ENCODE measurements at regions not wholly inside any gene's neighbourhood (a gene's known extent, or its start where the extent isn't known, plus 50 kb on each side); places are given as distances from the start of the nearest gene placed in this dataset.

DNA sequence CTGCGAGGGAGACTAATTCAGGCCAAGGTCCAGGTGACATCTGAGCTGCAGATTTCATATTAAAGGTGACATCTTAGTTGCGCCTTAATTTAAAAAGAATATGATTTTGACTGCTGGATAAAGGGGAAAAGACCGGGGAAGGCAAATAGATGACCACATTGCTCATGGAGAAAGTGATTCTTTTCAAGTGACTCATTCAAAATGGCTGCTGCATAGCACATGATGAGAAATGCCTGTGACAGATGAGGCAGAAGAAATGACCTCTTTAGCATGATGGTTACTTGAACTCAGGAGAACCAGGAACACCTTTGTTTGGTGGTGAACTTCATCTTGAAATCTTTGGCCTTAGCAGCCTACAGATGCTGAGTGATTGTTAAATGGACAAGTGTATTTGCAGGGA is 385.8 kb upstream of the TRIB2 start:
- no peaks in the 10 kb centered on the region for H3K4me1 ChIP-seq
- no peaks in the 10 kb centered on the region for H3K36me3 ChIP-seq (replicated peaks in 1 of 2; ENCODE audit: insufficient read depth in 1 of 2, low read depth in 2 of 2)
- DNase-seq (no peak), ATAC-seq (no peak)
- no peaks in the 10 kb centered on the region for H3K27me3 ChIP-seq
- no peak overlapping the region for H3K4me3 ChIP-seq
- 83 to 92% methylated on average over 3 of the region's 3 CpGs for WGBS, 2 donors
- no peak overlapping the region for H3K27ac ChIP-seq
- TF ChIP-seq, protein P1, sequence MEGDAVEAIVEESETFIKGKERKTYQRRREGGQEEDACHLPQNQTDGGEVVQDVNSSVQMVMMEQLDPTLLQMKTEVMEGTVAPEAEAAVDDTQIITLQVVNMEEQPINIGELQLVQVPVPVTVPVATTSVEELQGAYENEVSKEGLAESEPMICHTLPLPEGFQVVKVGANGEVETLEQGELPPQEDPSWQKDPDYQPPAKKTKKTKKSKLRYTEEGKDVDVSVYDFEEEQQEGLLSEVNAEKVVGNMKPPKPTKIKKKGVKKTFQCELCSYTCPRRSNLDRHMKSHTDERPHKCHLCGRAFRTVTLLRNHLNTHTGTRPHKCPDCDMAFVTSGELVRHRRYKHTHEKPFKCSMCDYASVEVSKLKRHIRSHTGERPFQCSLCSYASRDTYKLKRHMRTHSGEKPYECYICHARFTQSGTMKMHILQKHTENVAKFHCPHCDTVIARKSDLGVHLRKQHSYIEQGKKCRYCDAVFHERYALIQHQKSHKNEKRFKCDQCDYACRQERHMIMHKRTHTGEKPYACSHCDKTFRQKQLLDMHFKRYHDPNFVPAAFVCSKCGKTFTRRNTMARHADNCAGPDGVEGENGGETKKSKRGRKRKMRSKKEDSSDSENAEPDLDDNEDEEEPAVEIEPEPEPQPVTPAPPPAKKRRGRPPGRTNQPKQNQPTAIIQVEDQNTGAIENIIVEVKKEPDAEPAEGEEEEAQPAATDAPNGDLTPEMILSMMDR (IDR thresholded peaks at IDR 0.05): no peak
- TF ChIP-seq POLR2A (IDR thresholded peaks at IDR 0.05): no peak
- intact Hi-C loops (cut with DNase I): no loop called here
- H3K9me3 ChIP-seq: no peaks in the 10 kb centered on the region

DNA sequence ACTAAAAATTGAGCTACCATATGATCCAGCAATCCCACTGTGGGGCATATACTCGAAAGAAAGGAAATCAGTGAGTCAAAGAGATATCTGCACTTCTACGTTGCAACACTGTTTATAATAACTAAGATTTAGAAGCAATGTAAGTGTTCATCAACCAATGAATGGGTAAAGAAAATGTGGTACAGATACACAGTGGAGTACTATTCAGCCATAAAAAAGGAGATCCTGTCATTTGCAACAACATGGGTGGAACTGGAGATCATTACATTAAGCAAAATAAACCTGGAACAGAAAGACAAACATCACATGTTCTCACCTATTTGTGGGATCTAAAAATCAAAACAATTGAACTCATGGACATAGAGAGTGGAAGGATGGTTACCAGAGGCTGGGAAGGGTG is 385.0 kb upstream of the TRIB2 start:
- Histone ChIP-seq H3K36me3 (replicated peaks in 1 of 2; ENCODE audit: insufficient read depth in 1 of 2, low read depth in 2 of 2) (no peaks in the 10 kb centered on the region), H3K9me3 (no peaks in the 10 kb centered on the region), H3K27ac (no peak overlapping the region), H3K4me3 (no peak overlapping the region), H3K27me3 (no peaks in the 10 kb centered on the region), H3K4me1 (no peaks in the 10 kb centered on the region)
- intact Hi-C loops (cut with DNase I): no loop called here
- TF ChIP-seq, protein P1 (IDR thresholded peaks at IDR 0.05): no peak
- no peak for TF ChIP-seq POLR2A (IDR thresholded peaks at IDR 0.05)
- no peak for DNase-seq
- no peak for ATAC-seq
- 84 to 95% methylated on average over 2 of the region's 2 CpGs for WGBS, 2 donors

- Histone ChIP-seq H3K27me3 (no peaks in the 10 kb centered on the region), H3K36me3 (replicated peaks in 1 of 2; ENCODE audit: insufficient read depth in 1 of 2, low read depth in 2 of 2) (no peaks in the 10 kb centered on the region), H3K27ac (no peak overlapping the region), H3K9me3 (no peaks in the 10 kb centered on the region), H3K4me1 (no peaks in the 10 kb centered on the region), H3K4me3 (no peak overlapping the region)
- TF ChIP-seq, protein P1 (IDR thresholded peaks at IDR 0.05): no peak
- TF ChIP-seq POLR2A (IDR thresholded peaks at IDR 0.05): no peak
- DNase-seq (no peak), ATAC-seq (no peak)
- intact Hi-C loops (cut with DNase I): no loop called here
- 56 to 67% methylated on average over 2 of the region's 2 CpGs for WGBS, 2 donors
Observed at GRCh38 chr2:12333293-12333692, 383.4 kb upstream of the TRIB2 start.

DNA sequence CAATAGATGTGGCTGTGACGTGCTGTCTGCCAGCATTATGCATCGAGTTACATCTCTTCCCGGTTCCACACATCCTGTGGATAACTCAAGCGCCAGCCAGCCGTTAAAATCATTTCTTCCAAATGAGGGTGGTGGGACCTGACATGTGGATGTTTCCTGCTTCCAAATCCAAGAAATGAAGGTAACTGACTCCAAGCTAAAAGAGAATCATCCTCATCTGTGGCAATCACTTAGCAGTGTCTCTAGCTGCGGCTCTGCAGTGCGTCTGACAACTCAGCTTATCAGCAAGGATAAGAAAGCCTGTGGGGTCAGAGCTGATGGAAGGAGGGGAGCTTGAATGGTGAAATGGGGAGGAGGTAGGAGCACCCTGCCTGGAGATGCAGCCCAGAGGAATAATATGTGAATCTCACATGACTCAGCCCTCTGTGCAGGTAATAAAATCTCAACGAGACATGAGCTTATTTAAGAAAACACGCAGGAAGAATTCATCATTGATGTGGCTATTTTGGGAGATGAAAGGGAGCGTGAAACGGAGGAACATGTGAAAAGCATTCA is 382.2 kb upstream of the TRIB2 start:
- H3K27ac ChIP-seq: no peak overlapping the region
- TF ChIP-seq POLR2A (IDR thresholded peaks at IDR 0.05): no peak
- TF ChIP-seq, protein P1 (IDR thresholded peaks at IDR 0.05): no peak
- H3K9me3 ChIP-seq: no peaks in the 10 kb centered on the region
- WGBS, 2 donors: 70 to 75% methylated on average over 11 of the region's 11 CpGs
- no peaks in the 10 kb centered on the region for H3K36me3 ChIP-seq (replicated peaks in 1 of 2; ENCODE audit: insufficient read depth in 1 of 2, low read depth in 2 of 2)
- H3K4me1 ChIP-seq: no peaks in the 10 kb centered on the region
- H3K4me3 ChIP-seq: no peak overlapping the region
- H3K27me3 ChIP-seq: no peaks in the 10 kb centered on the region
- ATAC-seq: no peak
- intact Hi-C loops (cut with DNase I): no loop called here
- no peak for DNase-seq

GRCh38 chr2:12335131-12335530 is 381.6 kb upstream of the TRIB2 start:
- no peak overlapping the region for H3K27ac ChIP-seq

More at GRCh38 chr2:12335131-12335530, 381.6 kb upstream of the TRIB2 start:
- Histone ChIP-seq H3K9me3 (no peaks in the 10 kb centered on the region), H3K27me3 (no peaks in the 10 kb centered on the region), H3K36me3 (replicated peaks in 1 of 2; ENCODE audit: insufficient read depth in 1 of 2, low read depth in 2 of 2) (no peaks in the 10 kb centered on the region), H3K4me3 (no peak overlapping the region), H3K4me1 (no peaks in the 10 kb centered on the region)
- DNase-seq (no peak), ATAC-seq (no peak)
- intact Hi-C loops (cut with DNase I): no loop called here
- WGBS, 2 donors: 61 to 69% methylated on average over 6 of the region's 6 CpGs
- TF ChIP-seq POLR2A (IDR thresholded peaks at IDR 0.05): no peak
- TF ChIP-seq, protein P1 (IDR thresholded peaks at IDR 0.05): no peak
